ENCODE measurements at regions not wholly inside any gene's neighbourhood (a gene's known extent, or its start where the extent isn't known, plus 50 kb on each side); places are given as distances from the start of the nearest gene placed in this dataset.
"Not testable (repeated sequence)": the region's sequence is repeated elsewhere in the genome, so short reads cannot be mapped to it uniquely, and the experiment has no call there.

- no peak overlapping the region for H3K4me3 ChIP-seq (ENCODE audit: low read length)
- DNase-seq (ENCODE audit: low read depth) = no peak
- TF ChIP-seq CTCF (conservative IDR thresholded peaks at IDR 0.05; ENCODE audit: low read depth, low read length) = no peak
These were observed 133.0 kb upstream of the NECTIN3 start for GRCh38 chr3:110938629-110939028.

- no peak for DNase-seq (ENCODE audit: low read depth)
- H3K4me3 ChIP-seq (ENCODE audit: low read length) = no peak overlapping the region
- TF ChIP-seq CTCF (conservative IDR thresholded peaks at IDR 0.05; ENCODE audit: low read depth, low read length) = no peak
These were observed 131.6 kb upstream of the NECTIN3 start for GRCh38 chr3:110940055-110940454.

- H3K4me3 ChIP-seq (ENCODE audit: low read length) = no peak overlapping the region
- no peak for DNase-seq (ENCODE audit: low read depth)
- no peak for TF ChIP-seq CTCF (conservative IDR thresholded peaks at IDR 0.05; ENCODE audit: low read depth, low read length)
These were observed 126.8 kb upstream of the NECTIN3 start for GRCh38 chr3:110944782-110945181.

- DNase-seq (ENCODE audit: low read depth) = no peak
- no peak overlapping the region for H3K4me3 ChIP-seq (ENCODE audit: low read length)
- TF ChIP-seq CTCF (conservative IDR thresholded peaks at IDR 0.05; ENCODE audit: low read depth, low read length) = no peak
These were observed 124.8 kb upstream of the NECTIN3 start for GRCh38 chr3:110946810-110947209.

- not testable (repeated sequence) for H3K4me3 ChIP-seq (ENCODE audit: low read length); DNase-seq (ENCODE audit: low read depth)
These were observed 122.4 kb upstream of the NECTIN3 start for GRCh38 chr3:110949194-110949593.

- no peak overlapping the region for H3K4me3 ChIP-seq (ENCODE audit: low read length)
- DNase-seq (ENCODE audit: low read depth) = no peak
- TF ChIP-seq CTCF (conservative IDR thresholded peaks at IDR 0.05; ENCODE audit: low read depth, low read length) = no peak
These were observed 116.2 kb upstream of the NECTIN3 start for GRCh38 chr3:110955301-110955880.

GRCh38 chr3:110956081-110956480 lies 115.5 kb upstream of the NECTIN3 start:
- no peak for TF ChIP-seq CTCF (conservative IDR thresholded peaks at IDR 0.05; ENCODE audit: low read depth, low read length)
- DNase-seq (ENCODE audit: low read depth) = no peak

More at GRCh38 chr3:110956081-110956480, 115.5 kb upstream of the NECTIN3 start:
- no peak overlapping the region for H3K4me3 ChIP-seq (ENCODE audit: low read length)
